ENCODE measurements at regions not wholly inside any gene's neighbourhood (a gene's known extent, or its start where the extent isn't known, plus 50 kb on each side); places are given as distances from the start of the nearest gene placed in this dataset.
"Not testable (repeated sequence)": the region's sequence is repeated elsewhere in the genome, so short reads cannot be mapped to it uniquely, and the experiment has no call there.

DNA sequence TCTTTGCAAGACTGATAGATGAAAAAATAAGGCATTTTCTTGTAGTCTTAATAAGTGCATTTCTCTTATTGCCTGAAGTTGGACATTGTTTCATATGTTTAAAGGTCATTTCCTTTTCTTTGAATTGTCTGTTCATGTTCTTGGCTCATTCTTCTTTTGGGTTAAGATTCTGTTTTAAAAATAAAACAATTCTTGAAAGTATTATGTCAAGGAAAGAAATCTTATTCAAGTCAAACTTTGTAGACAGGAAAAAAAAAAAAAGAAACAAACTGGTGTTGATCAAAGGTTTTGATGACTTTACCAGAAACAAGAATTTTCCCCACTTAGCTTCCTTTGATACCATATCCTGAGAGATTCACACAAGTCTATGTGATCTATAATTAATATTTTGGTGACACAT, 132.9 kb upstream of the AADACL2 start:
- no peak for DNase-seq (ENCODE audit: low read depth in 2 of 2)
- no peak for TF ChIP-seq CTCF (IDR thresholded peaks at IDR 0.05; ENCODE audit: low read depth, low read length)
- H3K4me3 ChIP-seq (replicated peaks in 1 of 2; ENCODE audit: low read depth in 2 of 2, low read length in 2 of 2), result no peak overlapping the region

- DNase-seq (ENCODE audit: low read depth in 2 of 2), result no peak
- TF ChIP-seq CTCF (IDR thresholded peaks at IDR 0.05; ENCODE audit: low read depth, low read length), result no peak
- H3K4me3 ChIP-seq (replicated peaks in 1 of 2; ENCODE audit: low read depth in 2 of 2, low read length in 2 of 2), result no peak overlapping the region
Measured at GRCh38 chr3:151599103-151599672, 134.5 kb upstream of the AADACL2 start.

DNA sequence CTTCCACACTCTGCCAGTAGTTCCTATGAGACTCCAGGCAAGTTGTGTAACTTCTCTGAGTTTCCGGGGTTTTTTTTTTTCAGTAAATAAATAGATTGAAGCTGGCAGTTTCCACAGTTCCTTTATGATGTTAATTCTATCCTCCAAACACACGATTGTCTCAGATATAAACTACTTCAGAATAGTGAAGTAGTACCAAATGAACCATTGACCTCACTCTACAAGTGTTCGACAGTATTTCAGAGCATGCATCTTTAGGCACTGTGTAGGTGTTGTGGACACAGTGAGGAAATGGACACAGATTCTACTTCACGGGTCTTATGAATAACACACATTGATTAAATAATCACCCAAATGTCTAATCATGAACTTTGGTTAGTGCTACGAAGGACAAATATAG, 136.1 kb upstream of the IGSF10 start:
- DNase-seq (ENCODE audit: low read depth in 2 of 2), result no peak
- H3K4me3 ChIP-seq (replicated peaks in 1 of 2; ENCODE audit: low read depth in 2 of 2, low read length in 2 of 2), result no peak overlapping the region
- TF ChIP-seq CTCF (IDR thresholded peaks at IDR 0.05; ENCODE audit: low read depth, low read length), result no peak

DNA sequence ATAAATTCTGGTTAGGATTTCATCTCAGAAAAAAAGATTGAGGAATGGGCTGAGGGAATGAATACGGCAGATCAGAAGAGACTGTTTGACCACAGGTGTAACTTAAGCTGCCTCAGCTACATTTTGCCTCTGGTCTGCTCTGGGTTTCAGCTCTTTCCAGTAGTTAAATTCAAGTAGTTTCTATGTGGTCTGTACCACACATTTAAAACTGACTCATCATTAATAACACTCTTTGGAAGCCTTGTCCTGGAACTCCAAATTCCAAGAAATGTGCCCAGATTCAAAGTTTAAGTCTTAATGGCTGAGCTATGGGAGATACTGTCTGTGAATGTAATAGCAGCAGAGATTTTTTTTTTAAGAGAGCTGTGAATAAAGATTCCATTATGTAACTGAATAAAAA, 133.1 kb upstream of the IGSF10 start:
- no peak for TF ChIP-seq CTCF (IDR thresholded peaks at IDR 0.05; ENCODE audit: low read depth, low read length)
- H3K4me3 ChIP-seq (replicated peaks in 1 of 2; ENCODE audit: low read depth in 2 of 2, low read length in 2 of 2), result no peak overlapping the region
- peak; percentile 13 to 31 for DNase-seq (ENCODE audit: low read depth in 2 of 2)

GRCh38 chr3:151592287-151592686, 131.4 kb upstream of the IGSF10 start:
- no peak overlapping the region for H3K4me3 ChIP-seq (replicated peaks in 1 of 2; ENCODE audit: low read depth in 2 of 2, low read length in 2 of 2)
- TF ChIP-seq CTCF (IDR thresholded peaks at IDR 0.05; ENCODE audit: low read depth, low read length), result no peak
- peak in 1 of 2 donors; percentile 5 for DNase-seq (ENCODE audit: low read depth in 2 of 2)

- no peak for DNase-seq (ENCODE audit: low read depth in 2 of 2)
- no peak for TF ChIP-seq CTCF (IDR thresholded peaks at IDR 0.05; ENCODE audit: low read depth, low read length)
- H3K4me3 ChIP-seq (replicated peaks in 1 of 2; ENCODE audit: low read depth in 2 of 2, low read length in 2 of 2), result no peak overlapping the region
Measured at GRCh38 chr3:151591441-151591840, 130.6 kb upstream of the IGSF10 start.

DNA sequence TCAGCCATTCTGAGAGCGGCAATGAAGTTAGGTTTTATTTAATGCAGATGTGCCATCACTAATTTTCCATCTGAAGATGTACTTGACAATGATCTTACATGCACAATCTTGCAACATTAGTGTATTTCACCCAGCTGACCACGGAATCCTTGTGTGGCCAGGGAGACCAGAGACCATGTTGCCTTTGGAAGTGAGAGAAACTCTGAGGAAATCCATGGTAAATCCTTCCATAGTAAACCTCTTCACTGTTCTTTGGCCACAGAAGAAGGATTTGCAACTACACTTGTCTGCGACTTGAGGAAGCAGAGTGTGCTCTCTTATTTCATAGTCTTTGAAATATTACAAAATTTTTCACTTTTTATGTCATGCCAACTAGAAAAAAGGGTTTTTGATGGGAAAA, 128.4 kb upstream of the IGSF10 start:
- TF ChIP-seq CTCF (IDR thresholded peaks at IDR 0.05; ENCODE audit: low read depth, low read length), result no peak
- no peak overlapping the region for H3K4me3 ChIP-seq (replicated peaks in 1 of 2; ENCODE audit: low read depth in 2 of 2, low read length in 2 of 2)
- no peak for DNase-seq (ENCODE audit: low read depth in 2 of 2)

GRCh38 chr3:151587659-151588058, 126.8 kb upstream of the IGSF10 start:
- DNase-seq (ENCODE audit: low read depth in 2 of 2); H3K4me3 ChIP-seq (replicated peaks in 1 of 2; ENCODE audit: low read depth in 2 of 2, low read length in 2 of 2): not testable (repeated sequence)
